H9 (cell line): ENCODE measurements at regions not wholly inside any gene's neighbourhood (a gene's known extent, or its start where the extent isn't known, plus 50 kb on each side); places are given as distances from the start of the nearest gene placed in this dataset.

Experiments
- DNase-seq: peaks from one replicate; pipeline ENCODE4 v3.0.0-alpha.2; 2017
- H2AFZ ChIP-seq: one replicate; pipeline ENCODE4 v1.6.1; 2013; ENCODE audit warnings: mild to moderate bottlenecking, low read length, control low read depth, moderate library complexity
- H2AK5ac ChIP-seq: 2 replicates; pipeline ENCODE4 v1.6.1; 2013; ENCODE audit warnings: low read length, control low read depth, mixed read lengths; ENCODE audit not compliant: insufficient read length
- H2BK120ac ChIP-seq: one replicate; pipeline ENCODE4 v1.6.1; 2013; ENCODE audit warnings: low read depth, mild to moderate bottlenecking, low read length, control low read depth, inconsistent platforms; ENCODE audit not compliant: poor library complexity, severe bottlenecking
- H2BK12ac ChIP-seq: 2 replicates; pipeline ENCODE4 v1.6.1; 2013; ENCODE audit warnings: low read length, control low read depth, mixed read lengths, low read depth; ENCODE audit not compliant: insufficient read length
- H2BK15ac ChIP-seq: 2 replicates; pipeline ENCODE4 v1.6.1; 2013; ENCODE audit warnings: low read depth, low read length, control low read depth
- H2BK20ac ChIP-seq: one replicate; pipeline ENCODE4 v1.6.1; 2013; ENCODE audit warnings: low read depth, mild to moderate bottlenecking, low read length, control low read depth, inconsistent platforms; ENCODE audit not compliant: poor library complexity, severe bottlenecking
- H2BK5ac ChIP-seq: 2 replicates; pipeline ENCODE4 v1.6.1; 2013; ENCODE audit warnings: low read length, control low read depth, mixed read lengths; ENCODE audit not compliant: insufficient read length
- H3K14ac ChIP-seq: 2 replicates; pipeline ENCODE4 v1.6.1; 2013; ENCODE audit warnings: low read length, control low read depth; ENCODE audit not compliant: insufficient read depth
- H3K18ac ChIP-seq: 2 replicates; pipeline ENCODE4 v1.6.1; 2013; ENCODE audit warnings: low read depth, mild to moderate bottlenecking, mixed read lengths, low read length, control low read depth; ENCODE audit not compliant: insufficient read length
- H3K23ac ChIP-seq: 2 replicates; pipeline ENCODE4 v1.6.1; 2013; ENCODE audit warnings: low read length, control low read depth, mixed read lengths, low read depth; ENCODE audit not compliant: insufficient read length
- H3K23me2 ChIP-seq: 2 replicates; pipeline ENCODE4 v1.6.1; 2013; ENCODE audit warnings: low read depth, mild to moderate bottlenecking, mixed read lengths, low read length, control low read depth; ENCODE audit not compliant: insufficient read length, poor library complexity, severe bottlenecking
- H3K27ac ChIP-seq: 2 replicates; pipeline ENCODE4 v1.5.1; 2013; ENCODE audit warnings: low read length, control low read depth, mixed read lengths, low read depth; ENCODE audit not compliant: insufficient read length
- H3K27me3 ChIP-seq: 2 replicates; pipeline ENCODE4 v1.6.1; 2013; ENCODE audit warnings: low read length, control low read depth, inconsistent platforms; ENCODE audit not compliant: insufficient read depth
- H3K4ac ChIP-seq: 2 replicates; pipeline ENCODE4 v1.6.1; 2013; ENCODE audit warnings: low read depth, mild to moderate bottlenecking, control low read depth, inconsistent platforms, low read length, moderate library complexity
- H3K4me1 ChIP-seq: 2 replicates; pipeline ENCODE4 v1.6.1; 2013; ENCODE audit warnings: low read length, control low read depth, inconsistent platforms; ENCODE audit not compliant: insufficient read depth
- H3K4me2 ChIP-seq: 2 replicates; pipeline ENCODE4 v1.6.1; 2013; ENCODE audit warnings: low read length, control low read depth, mixed read lengths; ENCODE audit not compliant: insufficient read length, insufficient read depth
- H3K56ac ChIP-seq: 2 replicates; pipeline ENCODE4 v1.6.1; 2013; ENCODE audit warnings: low read depth, mild to moderate bottlenecking, mixed read lengths, low read length, control low read depth; ENCODE audit not compliant: insufficient read length
- H3K79me1 ChIP-seq: 2 replicates; pipeline ENCODE4 v1.6.1; 2013; ENCODE audit warnings: low read depth, mild to moderate bottlenecking, moderate library complexity, low read length, control low read depth, inconsistent platforms; ENCODE audit not compliant: insufficient read depth, poor library complexity, severe bottlenecking
- H3K79me2 ChIP-seq: 2 replicates; pipeline ENCODE4 v1.6.1; 2013; ENCODE audit warnings: low read length, control low read depth, inconsistent platforms; ENCODE audit not compliant: insufficient read depth
- H3K9ac ChIP-seq: 2 replicates; pipeline ENCODE4 v1.6.1; 2013; ENCODE audit warnings: low read length, control low read depth, mixed read lengths; ENCODE audit not compliant: insufficient read length; ENCODE audit errors: extremely low read depth
- H3K9me3 ChIP-seq: one replicate; pipeline ENCODE4 v1.6.1; 2013; ENCODE audit warnings: low read depth, low read length, inconsistent platforms; ENCODE audit not compliant: control insufficient read depth
- H3T11ph ChIP-seq: one replicate; pipeline ENCODE4 v1.6.1; 2013; ENCODE audit warnings: mild to moderate bottlenecking, low read length, control low read depth, inconsistent platforms
- H4K20me1 ChIP-seq: one replicate; pipeline ENCODE4 v1.6.1; 2013; ENCODE audit not compliant: control insufficient read depth, insufficient read length, insufficient read depth
- H4K5ac ChIP-seq: 2 replicates; pipeline ENCODE4 v1.6.1; 2013; ENCODE audit warnings: low read depth, mild to moderate bottlenecking, mixed read lengths, low read length, control low read depth; ENCODE audit not compliant: insufficient read length
- H4K8ac ChIP-seq: replicated peaks from 2 replicates; pipeline ENCODE4 v1.6.1; 2013; ENCODE audit warnings: low read length, control low read depth, mixed read lengths, low read depth; ENCODE audit not compliant: insufficient read length
- H4K91ac ChIP-seq: 2 replicates; pipeline ENCODE4 v1.6.1; 2013; ENCODE audit warnings: low read depth, mild to moderate bottlenecking, moderate library complexity, mixed read lengths, low read length, control low read depth; ENCODE audit not compliant: insufficient read length
- H3K27ac Mint-ChIP-seq, 3 experiments: 2 replicates in 2 of 3; 3 replicates in 1 of 3; pipeline ENCODE4 v1.8.0; 2020 to 2021; ENCODE audit warnings: mixed read lengths in 3 of 3, mild to moderate bottlenecking in 1 of 3, moderate library complexity in 1 of 3
- H3K27me3 Mint-ChIP-seq: 2 replicates; pipeline ENCODE4 v1.8.0; 2021; ENCODE audit warnings: low read depth, mild to moderate bottlenecking, moderate library complexity, mixed read lengths
- H3K36me3 Mint-ChIP-seq, 3 experiments: 2 replicates in 2 of 3; 3 replicates in 1 of 3; pipeline ENCODE4 v1.8.0; 2020 to 2021; ENCODE audit warnings: low read depth in 3 of 3, mixed read lengths in 3 of 3; ENCODE audit not compliant: insufficient read depth in 1 of 3
- H3K4me1 Mint-ChIP-seq, 2 experiments: 2 replicates each; pipeline ENCODE4 v1.8.0; 2020; ENCODE audit warnings: mixed read lengths in 2 of 2
- H3K4me3 Mint-ChIP-seq, 2 experiments: 2 replicates in 1 of 2; 3 replicates in 1 of 2; pipeline ENCODE4 v1.8.0; 2020 to 2021; ENCODE audit warnings: mild to moderate bottlenecking in 2 of 2, mixed read lengths in 2 of 2, moderate library complexity in 1 of 2
- H3K9me3 Mint-ChIP-seq, 2 experiments: 2 replicates in 1 of 2; 3 replicates in 1 of 2; pipeline ENCODE4 v1.8.0; 2020; ENCODE audit warnings: mild to moderate bottlenecking in 2 of 2, mixed read lengths in 2 of 2, moderate library complexity in 1 of 2
- CTCF ChIP-seq: fragments of 200-600 bp; sonication (generic); conservative IDR thresholded peaks from 3 replicates; pipeline ENCODE4 v1.8.0; 2021; ENCODE audit warnings: antibody characterized with exemption, mild to moderate bottlenecking
- WGBS: extraction: QIAGEN DNeasy Blood & Tissue Kit; methylation state at CpG from one replicate; pipeline ENCODE4 v1.1.7; 2013; ENCODE audit warnings: missing lambda C conversion rate, low lambda C conversion rate, mixed read lengths; ENCODE audit not compliant: insufficient read length; ENCODE audit errors: extremely low coverage; 5-methylcytosine and 5-hydroxymethylcytosine counted together

GRCh38 chr3:5341610-5342009, 154.1 kb downstream of the EDEM1 start:
- Mint-ChIP-seq H3K27me3 (peaks cover 32% of the 10 kb centered on the region), H3K4me1 (peaks cover 11 to 13% of the 10 kb centered on the region in 2 experiments), H3K9me3 (no peaks in the 10 kb centered on the region), H3K27ac (no peak overlapping the region), H3K36me3 (no peaks in the 10 kb centered on the region), H3K4me3 (no peak overlapping the region)
- no peak overlapping the region for H2BK120ac ChIP-seq
- no peak overlapping the region for H2BK15ac ChIP-seq
- H3K79me2 ChIP-seq, result no peaks in the 10 kb centered on the region
- H3K56ac ChIP-seq, result no peak overlapping the region
- no CpG with 5 or more reads among the region's 7 CpGs for WGBS
- H2BK5ac ChIP-seq, result no peak overlapping the region
- no peak overlapping the region for H3K9ac ChIP-seq
- H2BK12ac ChIP-seq, result no peak overlapping the region
- H3K23ac ChIP-seq, result no peak overlapping the region
- no peaks in the 10 kb centered on the region for H3K4me1 ChIP-seq
- no peak overlapping the region for H3K27ac ChIP-seq
- no peaks in the 10 kb centered on the region for H4K20me1 ChIP-seq
- no peak overlapping the region for H4K5ac ChIP-seq
- no peak overlapping the region for H3T11ph ChIP-seq
- no peaks in the 10 kb centered on the region for H3K23me2 ChIP-seq
- no peak overlapping the region for H2BK20ac ChIP-seq
- H4K8ac ChIP-seq, result no peak overlapping the region
- no peaks in the 10 kb centered on the region for H3K27me3 ChIP-seq
- H3K4ac ChIP-seq, result no peak overlapping the region
- no peak for DNase-seq
- H3K4me2 ChIP-seq, result no peak overlapping the region
- H2AK5ac ChIP-seq, result no peak overlapping the region
- no peak overlapping the region for H3K18ac ChIP-seq
- TF ChIP-seq CTCF, result no peak
- H3K9me3 ChIP-seq, result no peaks in the 10 kb centered on the region
- H4K91ac ChIP-seq, result no peak overlapping the region
- H3K79me1 ChIP-seq, result no peaks in the 10 kb centered on the region
- H3K14ac ChIP-seq, result no peak overlapping the region
- H2AFZ ChIP-seq, result no peak overlapping the region
